Fibroblast of villous mesenchyme (primary cell): ENCODE measurements at regions not wholly inside any gene's neighbourhood (a gene's known extent, or its start where the extent isn't known, plus 50 kb on each side); places are given as distances from the start of the nearest gene placed in this dataset.

Experiments
- DNase-seq: peaks from one replicate; pipeline ENCODE4 v3.0.0-alpha.2; 2010; ENCODE audit warnings: low read depth
- H3K4me3 ChIP-seq: 2 replicates; pipeline ENCODE4 v1.5.1; 2011; ENCODE audit warnings: low read depth, mild to moderate bottlenecking, low read length
- CTCF ChIP-seq: IDR thresholded peaks from 2 replicates; pipeline ENCODE4 v1.5.1; 2012; ENCODE audit warnings: low read depth, mild to moderate bottlenecking, low read length; ENCODE audit not compliant: insufficient read depth

- TF ChIP-seq CTCF, result peak; percentile 17
- no peak overlapping the region for H3K4me3 ChIP-seq
- peak; percentile 91 for DNase-seq
These were observed 172.7 kb downstream of the BRINP2 start for GRCh38 chr1:177343445-177343844.

GRCh38 chr1:177341773-177342172, 171.0 kb downstream of the BRINP2 start:
- DNase-seq, result peak; percentile 68
- no peak for TF ChIP-seq CTCF
- H3K4me3 ChIP-seq, result no peak overlapping the region

- no peak overlapping the region for H3K4me3 ChIP-seq
- TF ChIP-seq CTCF, result no peak
- peak; percentile 72 for DNase-seq
These were observed 169.9 kb downstream of the BRINP2 start for GRCh38 chr1:177340601-177341067.

DNA sequence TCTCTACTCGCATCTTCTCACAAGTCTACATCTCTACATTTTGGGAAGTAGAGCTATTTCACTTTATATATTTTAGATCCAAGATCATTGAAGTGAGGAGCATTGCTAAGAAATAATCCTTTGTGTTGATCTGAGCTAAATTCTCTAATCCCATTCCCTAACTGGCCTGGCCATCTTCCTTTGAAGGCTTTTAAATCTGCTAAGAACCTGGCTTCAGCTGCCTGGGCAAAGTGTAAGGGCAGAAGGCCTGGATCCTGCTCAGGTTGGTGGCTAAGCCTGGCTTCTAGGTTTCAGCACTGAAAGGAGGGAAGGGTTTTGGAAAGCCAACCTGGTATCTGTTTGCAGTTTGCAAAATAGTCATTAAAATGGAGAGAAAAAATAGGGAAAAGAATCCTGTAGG, 167.6 kb downstream of the BRINP2 start:
- no peak overlapping the region for H3K4me3 ChIP-seq
- no peak for DNase-seq
- TF ChIP-seq CTCF, result no peak

DNA sequence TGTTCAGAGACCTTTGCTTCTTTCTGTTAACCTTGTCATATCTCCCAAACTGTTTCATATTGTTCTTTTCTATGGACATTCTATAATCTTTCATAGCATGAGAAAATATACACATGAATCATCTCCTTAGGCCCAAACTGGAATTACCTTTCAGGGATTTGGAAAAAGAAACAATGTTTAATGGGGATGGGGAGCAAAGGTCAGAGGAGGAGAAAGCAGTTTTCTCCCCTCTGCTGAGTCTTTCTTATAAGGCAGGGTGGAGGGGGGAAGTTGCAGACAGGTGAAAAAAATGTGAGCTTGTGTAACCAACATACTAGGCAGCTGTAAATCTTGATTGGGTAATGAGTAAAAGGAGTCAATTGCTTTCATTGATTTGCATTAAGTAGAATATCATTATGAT, 164.1 kb downstream of the BRINP2 start:
- TF ChIP-seq CTCF, result no peak
- no peak for DNase-seq
- no peak overlapping the region for H3K4me3 ChIP-seq

GRCh38 chr1:177333936-177334595, 163.3 kb downstream of the BRINP2 start:
- no peak for TF ChIP-seq CTCF
- DNase-seq, result no peak

More at GRCh38 chr1:177333936-177334595, 163.3 kb downstream of the BRINP2 start:
- H3K4me3 ChIP-seq, result no peak overlapping the region
